ENCODE measurements at regions not wholly inside any gene's neighbourhood (a gene's known extent, or its start where the extent isn't known, plus 50 kb on each side); places are given as distances from the start of the nearest gene placed in this dataset.

GRCh38 chr15:93286446-93286845, 197.4 kb upstream of the RGMA start:
- H2AK5ac ChIP-seq (ENCODE audit: low read length): no peak overlapping the region
- H2BK120ac ChIP-seq (ENCODE audit: low read depth, low read length): no peak overlapping the region
- H3K9ac ChIP-seq (ENCODE audit: low read length): no peak overlapping the region
- H3K56ac ChIP-seq (ENCODE audit: low read length): no peak overlapping the region
- no peak overlapping the region for H3K18ac ChIP-seq (ENCODE audit: low read length)
- no peak overlapping the region for H2BK15ac ChIP-seq (replicated peaks; ENCODE audit: low read depth)
- no peak overlapping the region for H3K4me3 ChIP-seq (ENCODE audit: low read length)
- no peaks in the 10 kb centered on the region for H3K36me3 ChIP-seq (ENCODE audit: control insufficient read depth, insufficient read depth, low read length)
- H3K4ac ChIP-seq (ENCODE audit: low read depth, low read length): no peak overlapping the region
- no peak overlapping the region for H3K4me2 ChIP-seq (ENCODE audit: low read length)
- WGBS (ENCODE audit: extremely low coverage, insufficient coverage, low lambda C conversion rate): no CpG with 5 or more reads among the region's 1 CpG
- peak; percentile 79 for DNase-seq
- no peaks in the 10 kb centered on the region for H3K27me3 ChIP-seq (ENCODE audit: insufficient read depth, low read length, poor library complexity)
- H3K79me2 ChIP-seq (ENCODE audit: control insufficient read depth, insufficient read depth, low read length): no peaks in the 10 kb centered on the region
- no peaks in the 10 kb centered on the region for H3K79me1 ChIP-seq (ENCODE audit: low read length)
- no peaks in the 10 kb centered on the region for H3K4me1 ChIP-seq (ENCODE audit: control insufficient read depth, low read depth, low read length)
- H2BK5ac ChIP-seq (ENCODE audit: low read length): no peak overlapping the region
- H4K5ac ChIP-seq (ENCODE audit: low read length): no peak overlapping the region
- H3K27ac ChIP-seq (ENCODE audit: low read depth, low read length): no peak overlapping the region
- H3K23ac ChIP-seq (ENCODE audit: low read length): no peak overlapping the region
- no peak overlapping the region for H4K8ac ChIP-seq (ENCODE audit: low read depth, low read length)

GRCh38 chr15:93283854-93284253, 194.8 kb upstream of the RGMA start:
- H2BK120ac ChIP-seq (ENCODE audit: low read depth, low read length): no peak overlapping the region
- H2BK15ac ChIP-seq (replicated peaks; ENCODE audit: low read depth): no peak overlapping the region
- no peak overlapping the region for H4K8ac ChIP-seq (ENCODE audit: low read depth, low read length)
- no CpG with 5 or more reads among the region's 4 CpGs for WGBS (ENCODE audit: extremely low coverage, insufficient coverage, low lambda C conversion rate)
- no peak overlapping the region for H3K23ac ChIP-seq (ENCODE audit: low read length)
- no peaks in the 10 kb centered on the region for H3K79me1 ChIP-seq (ENCODE audit: low read length)
- no peak overlapping the region for H3K9ac ChIP-seq (ENCODE audit: low read length)
- no peak overlapping the region for H2BK5ac ChIP-seq (ENCODE audit: low read length)
- H3K79me2 ChIP-seq (ENCODE audit: control insufficient read depth, insufficient read depth, low read length): no peaks in the 10 kb centered on the region
- H3K36me3 ChIP-seq (ENCODE audit: control insufficient read depth, insufficient read depth, low read length): no peaks in the 10 kb centered on the region
- H3K4me1 ChIP-seq (ENCODE audit: control insufficient read depth, low read depth, low read length): no peaks in the 10 kb centered on the region
- H3K27ac ChIP-seq (ENCODE audit: low read depth, low read length): no peak overlapping the region
- H3K27me3 ChIP-seq (ENCODE audit: insufficient read depth, low read length, poor library complexity): no peaks in the 10 kb centered on the region
- H3K4ac ChIP-seq (ENCODE audit: low read depth, low read length): no peak overlapping the region
- H3K18ac ChIP-seq (ENCODE audit: low read length): no peak overlapping the region
- DNase-seq: no peak
- no peak overlapping the region for H4K5ac ChIP-seq (ENCODE audit: low read length)
- H3K4me3 ChIP-seq (ENCODE audit: low read length): no peak overlapping the region
- no peak overlapping the region for H2AK5ac ChIP-seq (ENCODE audit: low read length)
- no peak overlapping the region for H3K56ac ChIP-seq (ENCODE audit: low read length)
- H3K4me2 ChIP-seq (ENCODE audit: low read length): no peak overlapping the region

GRCh38 chr15:93282808-93283207, 193.8 kb upstream of the RGMA start:
- no peak overlapping the region for H3K18ac ChIP-seq (ENCODE audit: low read length)
- no peak overlapping the region for H3K56ac ChIP-seq (ENCODE audit: low read length)
- no peak overlapping the region for H3K27ac ChIP-seq (ENCODE audit: low read depth, low read length)
- H3K23ac ChIP-seq (ENCODE audit: low read length): no peak overlapping the region
- DNase-seq: no peak
- H2AK5ac ChIP-seq (ENCODE audit: low read length): no peak overlapping the region
- H2BK15ac ChIP-seq (replicated peaks; ENCODE audit: low read depth): no peak overlapping the region
- no peak overlapping the region for H3K4me2 ChIP-seq (ENCODE audit: low read length)
- no peak overlapping the region for H4K8ac ChIP-seq (ENCODE audit: low read depth, low read length)
- H3K27me3 ChIP-seq (ENCODE audit: insufficient read depth, low read length, poor library complexity): no peaks in the 10 kb centered on the region
- H3K79me2 ChIP-seq (ENCODE audit: control insufficient read depth, insufficient read depth, low read length): no peaks in the 10 kb centered on the region
- WGBS (ENCODE audit: extremely low coverage, insufficient coverage, low lambda C conversion rate): no CpG with 5 or more reads among the region's 3 CpGs
- H2BK120ac ChIP-seq (ENCODE audit: low read depth, low read length): no peak overlapping the region
- no peaks in the 10 kb centered on the region for H3K4me1 ChIP-seq (ENCODE audit: control insufficient read depth, low read depth, low read length)
- no peak overlapping the region for H2BK5ac ChIP-seq (ENCODE audit: low read length)
- no peaks in the 10 kb centered on the region for H3K79me1 ChIP-seq (ENCODE audit: low read length)
- no peak overlapping the region for H3K4me3 ChIP-seq (ENCODE audit: low read length)
- H4K5ac ChIP-seq (ENCODE audit: low read length): no peak overlapping the region
- no peak overlapping the region for H3K9ac ChIP-seq (ENCODE audit: low read length)
- H3K4ac ChIP-seq (ENCODE audit: low read depth, low read length): no peak overlapping the region
- H3K36me3 ChIP-seq (ENCODE audit: control insufficient read depth, insufficient read depth, low read length): no peaks in the 10 kb centered on the region

GRCh38 chr15:93278783-93279182, 189.8 kb upstream of the RGMA start:
- H2BK15ac ChIP-seq (replicated peaks; ENCODE audit: low read depth): no peak overlapping the region
- no peaks in the 10 kb centered on the region for H3K79me2 ChIP-seq (ENCODE audit: control insufficient read depth, insufficient read depth, low read length)
- no peak overlapping the region for H3K4me2 ChIP-seq (ENCODE audit: low read length)
- no peak overlapping the region for H3K27ac ChIP-seq (ENCODE audit: low read depth, low read length)
- H3K36me3 ChIP-seq (ENCODE audit: control insufficient read depth, insufficient read depth, low read length): no peaks in the 10 kb centered on the region
- no peak overlapping the region for H3K9ac ChIP-seq (ENCODE audit: low read length)
- no CpG with 5 or more reads among the region's 3 CpGs for WGBS (ENCODE audit: extremely low coverage, insufficient coverage, low lambda C conversion rate)
- no peak overlapping the region for H2BK5ac ChIP-seq (ENCODE audit: low read length)
- H2AK5ac ChIP-seq (ENCODE audit: low read length): no peak overlapping the region
- no peak overlapping the region for H3K4me3 ChIP-seq (ENCODE audit: low read length)
- no peaks in the 10 kb centered on the region for H3K4me1 ChIP-seq (ENCODE audit: control insufficient read depth, low read depth, low read length)
- no peak overlapping the region for H3K56ac ChIP-seq (ENCODE audit: low read length)
- no peak overlapping the region for H2BK120ac ChIP-seq (ENCODE audit: low read depth, low read length)
- no peak overlapping the region for H3K4ac ChIP-seq (ENCODE audit: low read depth, low read length)
- H3K27me3 ChIP-seq (ENCODE audit: insufficient read depth, low read length, poor library complexity): no peaks in the 10 kb centered on the region
- H3K23ac ChIP-seq (ENCODE audit: low read length): no peak overlapping the region
- no peak for DNase-seq
- H4K8ac ChIP-seq (ENCODE audit: low read depth, low read length): no peak overlapping the region
- H4K5ac ChIP-seq (ENCODE audit: low read length): no peak overlapping the region
- no peaks in the 10 kb centered on the region for H3K79me1 ChIP-seq (ENCODE audit: low read length)
- no peak overlapping the region for H3K18ac ChIP-seq (ENCODE audit: low read length)

- H3K4me2 ChIP-seq (ENCODE audit: low read length): no peak overlapping the region
- H2BK5ac ChIP-seq (ENCODE audit: low read length): no peak overlapping the region
- no peak overlapping the region for H4K5ac ChIP-seq (ENCODE audit: low read length)
- no peak overlapping the region for H3K18ac ChIP-seq (ENCODE audit: low read length)
- H3K79me2 ChIP-seq (ENCODE audit: control insufficient read depth, insufficient read depth, low read length): no peaks in the 10 kb centered on the region
- H3K4ac ChIP-seq (ENCODE audit: low read depth, low read length): no peak overlapping the region
- H2AK5ac ChIP-seq (ENCODE audit: low read length): no peak overlapping the region
- H3K23ac ChIP-seq (ENCODE audit: low read length): no peak overlapping the region
- WGBS (ENCODE audit: extremely low coverage, insufficient coverage, low lambda C conversion rate): no CpG with 5 or more reads among the region's 10 CpGs
- no peaks in the 10 kb centered on the region for H3K79me1 ChIP-seq (ENCODE audit: low read length)
- H3K9ac ChIP-seq (ENCODE audit: low read length): no peak overlapping the region
- no peak overlapping the region for H2BK15ac ChIP-seq (replicated peaks; ENCODE audit: low read depth)
- DNase-seq: no peak
- no peaks in the 10 kb centered on the region for H3K27me3 ChIP-seq (ENCODE audit: insufficient read depth, low read length, poor library complexity)
- no peak overlapping the region for H4K8ac ChIP-seq (ENCODE audit: low read depth, low read length)
- H3K4me3 ChIP-seq (ENCODE audit: low read length): no peak overlapping the region
- H2BK120ac ChIP-seq (ENCODE audit: low read depth, low read length): no peak overlapping the region
- no peak overlapping the region for H3K27ac ChIP-seq (ENCODE audit: low read depth, low read length)
- no peaks in the 10 kb centered on the region for H3K4me1 ChIP-seq (ENCODE audit: control insufficient read depth, low read depth, low read length)
- H3K56ac ChIP-seq (ENCODE audit: low read length): no peak overlapping the region
- no peaks in the 10 kb centered on the region for H3K36me3 ChIP-seq (ENCODE audit: control insufficient read depth, insufficient read depth, low read length)
Observed at GRCh38 chr15:93278006-93278405, 189.0 kb upstream of the RGMA start.

GRCh38 chr15:93274257-93274656, 185.2 kb upstream of the RGMA start:
- Histone ChIP-seq H3K18ac (ENCODE audit: low read length) (no peak overlapping the region), H3K36me3 (ENCODE audit: control insufficient read depth, insufficient read depth, low read length) (no peaks in the 10 kb centered on the region), H2BK120ac (ENCODE audit: low read depth, low read length) (no peak overlapping the region), H2AK5ac (ENCODE audit: low read length) (no peak overlapping the region), H3K4me3 (ENCODE audit: low read length) (no peak overlapping the region), H3K79me2 (ENCODE audit: control insufficient read depth, insufficient read depth, low read length) (no peaks in the 10 kb centered on the region), H3K4me1 (ENCODE audit: control insufficient read depth, low read depth, low read length) (no peaks in the 10 kb centered on the region), H3K23ac (ENCODE audit: low read length) (no peak overlapping the region), H4K8ac (ENCODE audit: low read depth, low read length) (no peak overlapping the region), H3K4ac (ENCODE audit: low read depth, low read length) (no peak overlapping the region), H2BK15ac (replicated peaks; ENCODE audit: low read depth) (no peak overlapping the region), H4K5ac (ENCODE audit: low read length) (no peak overlapping the region), H2BK5ac (ENCODE audit: low read length) (no peak overlapping the region), H3K56ac (ENCODE audit: low read length) (no peak overlapping the region), H3K27me3 (ENCODE audit: insufficient read depth, low read length, poor library complexity) (no peaks in the 10 kb centered on the region), H3K9ac (ENCODE audit: low read length) (no peak overlapping the region), H3K4me2 (ENCODE audit: low read length) (no peak overlapping the region), H3K79me1 (ENCODE audit: low read length) (no peaks in the 10 kb centered on the region), H3K27ac (ENCODE audit: low read depth, low read length) (no peak overlapping the region)
- WGBS (ENCODE audit: extremely low coverage, insufficient coverage, low lambda C conversion rate): no CpG with 5 or more reads among the region's 6 CpGs
- DNase-seq: peak; percentile 67
